HTR-8/SVneo (cell line): ENCODE measurements at regions not wholly inside any gene's neighbourhood (a gene's known extent, or its start where the extent isn't known, plus 50 kb on each side); places are given as distances from the start of the nearest gene placed in this dataset.

ENCODE experiments used
- DNase-seq: peaks from one replicate; pipeline ENCODE4 v3.0.0; 2011; ENCODE audit warnings: low spot score, mixed read lengths; ENCODE audit not compliant: insufficient read length
- FAIRE-seq: peaks from 2 replicates; lab custom pipeline; 2011; peaks lifted over from hg19 to GRCh38; lab: Jason Lieb, UNC

- DNase-seq, result peak; percentile 63
- FAIRE-seq, result no peak
Measured at GRCh38 chr3:177810162-177810623, 612.9 kb upstream of the TBL1XR1 start.

GRCh38 chr3:177811112-177811511, 613.8 kb upstream of the TBL1XR1 start:
- FAIRE-seq, result no peak

DNA sequence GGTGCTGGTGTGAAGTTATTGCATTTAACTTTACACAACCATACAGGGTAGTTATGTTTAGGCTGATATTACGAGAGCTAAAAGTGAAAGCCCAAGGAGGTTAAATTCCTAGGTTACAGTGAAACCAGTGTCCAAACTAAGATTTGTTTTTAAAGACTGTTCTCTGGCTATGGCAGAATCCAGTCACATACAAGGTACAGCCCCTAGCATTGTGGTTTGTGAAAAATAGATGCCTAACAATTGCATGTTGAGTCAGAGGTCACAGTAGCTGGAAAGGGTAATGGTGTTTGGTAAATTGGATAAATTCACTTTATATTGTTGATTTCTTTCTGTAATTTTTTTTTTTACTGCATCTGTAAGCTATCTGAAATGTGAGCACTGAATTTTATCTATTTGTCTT, 614.6 kb upstream of the TBL1XR1 start:
- DNase-seq (no peak), FAIRE-seq (no peak)

More at GRCh38 chr3:177811112-177811511, 613.8 kb upstream of the TBL1XR1 start:
- no peak for DNase-seq

DNA sequence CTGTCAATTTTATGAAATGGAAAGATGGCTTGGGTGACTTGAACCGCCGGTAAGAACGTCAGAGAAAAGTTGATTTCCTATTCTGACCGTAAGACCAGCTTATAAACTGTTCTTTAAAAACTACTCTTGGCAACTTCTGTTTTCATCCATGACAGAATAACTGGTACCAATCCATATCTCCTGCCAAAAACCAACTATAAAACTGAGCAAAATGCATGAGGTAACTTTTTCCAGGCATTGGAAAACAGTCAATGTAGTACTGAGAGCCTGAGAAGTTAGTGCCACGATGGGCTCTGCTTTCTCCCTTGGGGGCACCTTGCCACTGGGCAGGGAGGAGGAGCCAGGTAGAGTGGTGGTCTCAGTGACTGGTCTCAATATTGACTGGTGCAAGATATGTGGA, 615.2 kb upstream of the TBL1XR1 start:
- no peak for FAIRE-seq
- no peak for DNase-seq

DNA sequence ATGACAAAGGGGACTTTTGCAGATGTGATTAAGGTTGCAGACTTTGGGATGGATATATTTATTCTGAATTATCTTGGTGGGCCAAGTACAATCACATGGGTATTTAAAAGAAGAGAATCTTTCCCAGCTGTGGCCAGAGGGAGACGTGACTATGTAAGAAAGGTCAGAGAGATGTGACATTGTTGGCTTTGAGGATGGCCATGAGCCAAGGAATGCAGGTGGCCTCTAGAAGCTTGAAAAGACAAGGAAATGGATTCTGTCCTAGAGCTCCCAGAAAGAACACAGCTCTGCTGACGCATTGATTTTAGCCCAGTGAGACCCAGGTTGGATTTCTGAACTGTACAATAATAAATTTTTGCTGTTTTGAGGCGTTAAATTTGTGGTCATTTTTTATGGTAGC, 616.0 kb upstream of the TBL1XR1 start:
- DNase-seq, result no peak
- FAIRE-seq, result no peak

GRCh38 chr3:177816667-177817208, 619.5 kb upstream of the TBL1XR1 start:
- FAIRE-seq (peak; percentile 38), DNase-seq (no peak)

DNA sequence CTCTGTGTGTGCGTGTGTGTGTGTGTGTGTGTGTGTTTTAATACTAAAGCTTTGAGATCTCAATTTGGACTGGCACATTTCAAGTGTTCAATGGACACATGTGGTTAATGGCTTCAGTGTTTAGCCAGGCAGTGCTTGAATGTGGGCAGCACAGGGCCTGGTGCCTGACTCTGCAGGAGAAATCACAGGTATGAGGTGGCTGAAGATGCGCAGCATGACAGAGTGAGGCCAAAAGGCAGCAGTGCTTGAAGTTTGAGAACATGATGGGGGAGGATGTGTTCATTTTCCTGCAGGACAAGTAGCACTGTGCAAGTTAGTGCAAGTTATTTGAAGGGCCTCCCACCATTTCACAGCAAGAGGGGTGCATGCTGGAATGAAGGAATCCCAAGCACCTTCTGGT, 620.5 kb upstream of the TBL1XR1 start:
- no peak for DNase-seq
- no peak for FAIRE-seq

- no peak for FAIRE-seq
Measured at GRCh38 chr3:177818712-177819240, 621.5 kb upstream of the TBL1XR1 start.

GRCh38 chr3:177820683-177821316, 623.5 kb upstream of the TBL1XR1 start:
- FAIRE-seq (no peak), DNase-seq (no peak)

More at GRCh38 chr3:177818712-177819240, 621.5 kb upstream of the TBL1XR1 start:
- no peak for DNase-seq

DNA sequence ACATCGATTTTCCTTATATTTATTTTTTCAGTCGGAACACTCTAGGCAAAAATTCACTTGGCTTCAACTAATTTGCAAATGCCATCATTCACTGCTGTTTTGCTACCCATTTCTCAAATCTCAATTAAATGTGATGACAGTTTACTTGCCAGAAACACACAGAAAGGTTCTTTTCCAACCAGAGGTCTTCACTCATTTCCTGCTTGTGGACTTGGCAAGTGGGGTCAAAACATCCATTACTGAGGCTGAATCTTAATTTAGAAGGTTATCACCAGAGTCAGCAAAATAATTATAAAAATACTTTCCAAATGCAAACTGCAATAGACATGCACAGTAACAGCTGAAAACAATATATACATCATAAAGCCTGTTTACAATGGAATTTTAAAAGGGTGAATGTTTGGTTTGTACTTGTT, 625.4 kb upstream of the TBL1XR1 start:
- FAIRE-seq, result no peak
- DNase-seq, result no peak

GRCh38 chr3:177823701-177824189, 626.5 kb upstream of the TBL1XR1 start:
- FAIRE-seq (no peak), DNase-seq (no peak)

DNA sequence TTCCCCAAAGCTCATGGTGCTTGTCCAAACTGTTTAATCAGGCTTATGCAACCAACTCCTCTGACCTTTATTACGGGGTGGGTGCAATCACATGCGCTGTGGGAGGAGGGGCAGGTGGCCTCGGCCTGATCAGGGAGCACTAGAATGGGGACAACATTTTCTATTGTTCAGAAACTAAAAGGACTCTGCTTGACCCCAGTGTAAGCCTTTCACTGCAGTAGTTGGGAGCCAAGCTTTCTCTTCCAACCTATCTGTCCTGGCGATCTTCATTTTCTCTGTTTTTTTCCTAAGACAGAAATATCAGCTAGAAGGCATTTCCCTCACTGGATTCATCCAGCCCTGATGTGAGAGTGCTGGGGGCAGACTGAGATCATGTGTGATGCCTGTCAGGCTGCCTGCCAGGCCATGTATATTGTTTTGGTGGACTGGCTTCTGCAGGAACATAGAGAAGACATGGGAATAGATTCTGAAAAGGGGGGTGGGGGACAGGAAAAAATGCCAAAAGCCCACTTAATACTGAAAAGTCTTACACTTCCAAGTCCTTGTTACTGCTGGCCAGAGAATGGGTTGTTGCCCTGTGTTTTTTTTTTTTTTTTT, 627.0 kb upstream of the TBL1XR1 start:
- FAIRE-seq, result no peak
- no peak for DNase-seq

DNA sequence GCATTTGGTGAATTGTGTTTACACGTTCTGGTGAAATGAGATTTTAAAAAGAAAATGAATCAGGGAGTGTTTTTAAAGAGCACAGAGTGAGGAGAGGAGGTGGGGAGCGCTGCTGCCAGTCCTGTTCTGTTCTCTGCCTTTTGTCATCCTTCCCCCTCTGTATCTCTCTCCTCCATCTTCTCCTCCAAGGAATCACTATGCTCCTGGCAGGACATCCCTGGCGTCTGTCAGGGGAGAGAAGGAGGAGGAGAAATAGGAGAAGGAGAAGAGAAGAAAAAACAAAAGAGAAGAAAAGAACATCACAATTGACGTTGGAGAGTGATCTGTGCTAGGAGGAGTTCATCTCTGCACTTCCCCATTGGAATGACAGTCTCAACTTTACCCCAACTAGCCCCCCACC, 627.6 kb upstream of the TBL1XR1 start:
- DNase-seq (no peak), FAIRE-seq (no peak)

DNA sequence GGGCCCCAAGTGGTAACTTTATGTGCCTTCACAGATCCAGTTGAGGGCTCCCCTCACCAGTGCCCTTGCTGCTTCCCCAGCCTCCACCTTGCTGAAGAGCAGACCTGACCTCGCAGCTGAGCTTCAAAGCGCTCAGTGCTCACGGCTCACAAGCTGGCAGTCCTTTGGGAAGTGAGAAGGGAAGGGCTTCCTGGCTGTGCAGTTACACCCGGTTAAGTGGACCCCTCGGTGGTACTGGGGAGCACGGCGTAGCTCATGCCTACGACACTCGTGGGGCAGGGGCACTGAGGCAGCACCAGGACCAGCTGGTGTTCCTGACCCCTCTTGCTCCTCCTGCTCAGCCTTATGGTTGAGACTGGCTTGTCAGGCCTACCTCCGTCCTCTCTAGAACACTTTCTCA, 629.0 kb upstream of the TBL1XR1 start:
- no peak for FAIRE-seq
- no peak for DNase-seq

DNA sequence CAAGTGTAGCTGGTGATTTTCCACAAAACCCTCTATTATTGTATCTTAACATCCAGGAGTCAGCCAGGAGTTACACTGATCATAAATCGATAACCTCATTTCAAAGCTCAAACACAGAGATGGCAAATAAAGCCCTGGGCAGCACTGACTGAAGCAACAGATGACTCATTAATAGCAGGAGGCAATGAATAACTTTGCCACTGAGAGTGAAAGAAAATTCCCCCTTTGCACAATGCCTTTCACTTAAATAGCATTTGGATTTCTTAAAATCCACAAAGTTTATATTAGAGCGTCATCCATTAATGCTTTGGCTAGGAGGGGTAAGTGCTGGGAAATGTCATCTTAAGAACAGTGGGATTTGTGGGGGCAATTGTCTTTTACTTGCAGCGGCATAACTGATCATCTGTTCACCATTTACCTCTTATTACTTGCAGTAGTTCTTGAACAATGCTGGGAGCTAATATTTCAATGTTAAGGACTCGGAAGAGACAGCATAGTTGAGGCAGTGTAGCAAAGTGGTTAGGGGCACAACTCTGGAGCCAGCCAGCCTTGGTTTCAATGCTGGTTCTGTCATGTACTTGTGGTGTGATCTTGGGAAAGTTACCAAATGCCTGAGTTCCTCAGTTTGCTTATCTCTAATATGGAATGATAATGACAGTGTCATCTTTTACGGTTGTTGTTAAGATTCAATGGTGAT, 630.4 kb upstream of the TBL1XR1 start:
- DNase-seq, result peak; percentile 34
- no peak for FAIRE-seq

DNA sequence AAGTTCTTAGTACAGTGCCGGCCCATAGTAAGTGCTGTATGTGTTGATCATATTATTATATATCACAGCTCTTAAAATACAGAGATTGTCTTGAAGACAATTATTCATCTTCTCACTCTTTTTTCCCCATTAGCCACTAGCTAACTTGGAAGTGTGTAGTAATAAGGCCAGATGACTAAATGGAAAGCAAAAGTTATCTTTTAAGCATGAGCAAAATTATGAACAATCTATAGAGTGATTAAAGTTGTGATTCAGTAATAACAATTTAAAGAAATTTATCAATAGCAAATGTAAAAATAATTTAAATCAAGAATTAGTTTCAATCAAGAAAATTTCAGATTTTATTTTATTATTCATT, 630.9 kb upstream of the TBL1XR1 start:
- FAIRE-seq, result no peak
- DNase-seq, result no peak

GRCh38 chr3:177830411-177830849, 633.1 kb upstream of the TBL1XR1 start:
- FAIRE-seq (no peak), DNase-seq (no peak)

DNA sequence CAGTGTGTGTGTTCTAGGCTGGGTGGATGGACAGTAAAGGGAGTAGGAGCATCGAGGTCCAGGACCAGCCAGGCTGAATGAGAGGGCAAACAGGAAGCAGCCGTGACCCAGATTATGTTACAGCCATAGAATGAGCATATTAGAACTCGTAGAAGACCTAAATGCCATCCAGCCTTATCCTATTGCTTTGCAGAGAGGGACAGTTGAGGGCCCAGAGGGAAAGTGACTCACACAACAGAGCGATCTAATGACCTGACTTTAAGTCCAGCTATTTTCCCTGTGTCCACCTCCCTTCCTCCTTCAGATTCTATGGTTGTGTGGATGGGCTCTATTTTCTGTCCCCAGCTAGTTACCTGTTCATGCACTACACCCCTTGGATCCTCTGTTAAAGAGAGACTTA, 634.1 kb upstream of the TBL1XR1 start:
- FAIRE-seq, result peak; percentile 13
- no peak for DNase-seq

- DNase-seq (no peak), FAIRE-seq (no peak)
Measured at GRCh38 chr3:177832880-177833279, 635.6 kb upstream of the TBL1XR1 start.

GRCh38 chr3:177833332-177833731, 636.0 kb upstream of the TBL1XR1 start:
- DNase-seq (no peak), FAIRE-seq (no peak)

GRCh38 chr3:177835008-177835407, 637.7 kb upstream of the TBL1XR1 start:
- FAIRE-seq (peak; percentile 59), DNase-seq (peak; percentile 48)
